ENCODE measurements at regions not wholly inside any gene's neighbourhood (a gene's known extent, or its start where the extent isn't known, plus 50 kb on each side); places are given as distances from the start of the nearest gene placed in this dataset.

DNA sequence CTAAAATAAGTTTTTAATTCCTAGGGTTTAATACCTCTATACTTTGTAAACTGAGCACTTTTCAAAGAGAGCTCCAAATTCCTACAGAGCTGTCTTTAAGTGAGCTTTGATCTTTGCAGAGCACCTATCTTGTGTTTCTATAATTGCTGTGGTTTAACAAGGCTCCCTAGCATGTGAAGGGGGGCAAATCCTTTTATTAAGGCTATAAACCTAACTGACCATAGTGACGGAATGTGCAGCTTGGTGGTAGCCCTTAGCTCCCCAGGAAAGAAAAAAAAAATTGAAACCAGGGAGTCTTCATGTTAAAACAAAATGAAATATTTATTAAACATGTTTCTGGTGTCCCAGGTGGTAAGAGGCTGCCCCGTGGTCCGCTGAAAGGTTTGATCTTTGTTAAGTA, 78.6 kb upstream of the ETAA1 start:
- Mint-ChIP-seq H3K27ac (peak overlapping the region; percentile 12), H3K36me3 (ENCODE audit: low read depth) (no peaks in the 10 kb centered on the region), H3K4me1 (peaks cover 62% of the 10 kb centered on the region), H3K27me3 (ENCODE audit: low read depth, poor library complexity) (no peaks in the 10 kb centered on the region), H3K4me3 (peak overlapping the region; percentile 11), H3K9me3 (no peaks in the 10 kb centered on the region)
- no peak for DNase-seq
- no peak for TF ChIP-seq CTCF (IDR thresholded peaks at IDR 0.05)

DNA sequence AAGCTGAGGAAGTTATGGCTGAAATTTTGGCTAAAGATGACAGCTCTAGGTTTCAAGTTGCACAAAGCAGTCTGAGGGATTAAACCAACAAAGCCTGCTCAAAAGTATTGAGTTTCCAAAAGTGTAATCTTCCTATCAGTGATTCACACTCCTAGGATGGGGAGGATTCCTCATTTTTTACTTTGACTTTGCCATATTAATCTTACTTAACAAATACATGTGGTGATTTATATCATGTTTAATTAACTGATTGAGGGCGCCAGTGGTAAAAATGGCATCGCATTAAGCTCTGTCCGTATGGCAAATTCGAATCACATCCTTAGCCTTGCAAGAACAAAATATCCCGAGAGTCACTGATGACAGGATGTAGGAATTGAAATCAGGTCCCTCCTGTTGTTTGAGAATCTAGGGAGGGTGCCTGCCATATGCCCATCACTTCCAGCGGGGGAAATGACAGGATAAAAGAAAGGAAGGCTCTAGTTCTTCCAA, 78.1 kb upstream of the ETAA1 start:
- H3K27me3 Mint-ChIP-seq (ENCODE audit: low read depth, poor library complexity) = no peaks in the 10 kb centered on the region
- peak overlapping the region; percentile 12 for H3K27ac Mint-ChIP-seq

GRCh38 chr2:67320861-67321587, 76.1 kb upstream of the ETAA1 start:
- no peaks in the 10 kb centered on the region for H3K36me3 Mint-ChIP-seq (ENCODE audit: low read depth)
- no peak overlapping the region for H3K4me3 Mint-ChIP-seq
- H3K9me3 Mint-ChIP-seq = no peaks in the 10 kb centered on the region
- no peak for DNase-seq
- no peak overlapping the region for H3K27ac Mint-ChIP-seq
- H3K4me1 Mint-ChIP-seq = peaks cover 76% of the 10 kb centered on the region
- H3K27me3 Mint-ChIP-seq (ENCODE audit: low read depth, poor library complexity) = no peaks in the 10 kb centered on the region
- no peak for TF ChIP-seq CTCF (IDR thresholded peaks at IDR 0.05)

More for the DNA sequence above, 78.1 kb upstream of the ETAA1 start:
- Mint-ChIP-seq H3K9me3 (no peaks in the 10 kb centered on the region), H3K4me1 (peaks cover 62% of the 10 kb centered on the region), H3K4me3 (peak overlapping the region; percentile 11), H3K36me3 (ENCODE audit: low read depth) (no peaks in the 10 kb centered on the region)
- no peak for TF ChIP-seq CTCF (IDR thresholded peaks at IDR 0.05)
- DNase-seq = no peak

DNA sequence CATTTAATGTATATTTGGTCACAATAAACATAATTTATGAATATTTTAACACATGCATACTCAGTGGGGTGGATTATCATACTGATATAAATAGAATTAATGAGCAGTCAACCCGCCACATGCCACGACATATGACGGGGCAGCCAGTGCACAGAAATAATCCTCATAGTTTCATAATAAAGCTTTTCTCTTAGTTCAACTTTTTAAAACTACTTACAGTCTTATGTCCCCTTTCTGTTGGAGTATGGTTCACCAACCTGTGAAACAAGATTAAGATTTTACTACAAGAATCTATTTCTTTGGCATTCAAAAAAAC, 75.6 kb upstream of the ETAA1 start:
- Mint-ChIP-seq H3K27me3 (ENCODE audit: low read depth, poor library complexity) (peaks cover 1% of the 10 kb centered on the region), H3K4me1 (peaks cover 76% of the 10 kb centered on the region), H3K36me3 (ENCODE audit: low read depth) (no peaks in the 10 kb centered on the region), H3K4me3 (no peak overlapping the region), H3K9me3 (no peaks in the 10 kb centered on the region), H3K27ac (no peak overlapping the region)
- no peak for TF ChIP-seq CTCF (IDR thresholded peaks at IDR 0.05)
- no peak for DNase-seq

- TF ChIP-seq CTCF (IDR thresholded peaks at IDR 0.05) = peak; percentile 38
- H3K36me3 Mint-ChIP-seq (ENCODE audit: low read depth) = no peaks in the 10 kb centered on the region
- DNase-seq = peak; percentile 39
- H3K9me3 Mint-ChIP-seq = no peaks in the 10 kb centered on the region
- peaks cover 74% of the 10 kb centered on the region for H3K4me1 Mint-ChIP-seq
- H3K4me3 Mint-ChIP-seq = no peak overlapping the region
- H3K27me3 Mint-ChIP-seq (ENCODE audit: low read depth, poor library complexity) = peaks cover 3% of the 10 kb centered on the region
- H3K27ac Mint-ChIP-seq = peak overlapping the region; percentile 30
These were observed 74.7 kb upstream of the ETAA1 start for GRCh38 chr2:67322353-67323001.

Measured in nephron progenitor cell (in vitro differentiated cells).